GM19397 (cell line): ENCODE measurements at regions not wholly inside any gene's neighbourhood (a gene's known extent, or its start where the extent isn't known, plus 50 kb on each side); places are given as distances from the start of the nearest gene placed in this dataset.

Experiments used
- ATAC-seq: cut with Tn5 transposase; IDR thresholded peaks from one replicate; pipeline ENCODE4 v1.9.1; 2021; ENCODE audit warnings: mild to moderate bottlenecking, moderate library complexity; ENCODE audit not compliant: unreplicated experiment

DNA sequence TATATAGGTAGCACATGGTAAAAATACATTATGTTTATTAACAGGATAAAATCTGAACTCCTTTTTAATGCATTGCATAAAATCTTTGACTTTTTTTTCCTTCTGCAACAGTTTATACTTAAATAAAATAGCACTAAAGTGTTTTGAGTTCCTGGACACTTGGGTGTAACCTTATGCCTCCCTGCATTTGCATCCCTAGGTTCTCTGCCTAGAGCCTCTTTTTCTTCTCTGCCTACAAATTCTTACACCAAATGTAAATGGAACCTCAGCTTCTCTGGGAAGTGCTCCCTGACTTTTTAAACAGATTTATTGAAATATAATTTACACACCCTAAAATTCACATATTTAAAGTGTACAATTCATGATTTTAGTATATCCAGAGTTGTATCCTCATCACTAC lies 1017.6 kb downstream of the CNTNAP5 start:
- no peak for ATAC-seq

DNA sequence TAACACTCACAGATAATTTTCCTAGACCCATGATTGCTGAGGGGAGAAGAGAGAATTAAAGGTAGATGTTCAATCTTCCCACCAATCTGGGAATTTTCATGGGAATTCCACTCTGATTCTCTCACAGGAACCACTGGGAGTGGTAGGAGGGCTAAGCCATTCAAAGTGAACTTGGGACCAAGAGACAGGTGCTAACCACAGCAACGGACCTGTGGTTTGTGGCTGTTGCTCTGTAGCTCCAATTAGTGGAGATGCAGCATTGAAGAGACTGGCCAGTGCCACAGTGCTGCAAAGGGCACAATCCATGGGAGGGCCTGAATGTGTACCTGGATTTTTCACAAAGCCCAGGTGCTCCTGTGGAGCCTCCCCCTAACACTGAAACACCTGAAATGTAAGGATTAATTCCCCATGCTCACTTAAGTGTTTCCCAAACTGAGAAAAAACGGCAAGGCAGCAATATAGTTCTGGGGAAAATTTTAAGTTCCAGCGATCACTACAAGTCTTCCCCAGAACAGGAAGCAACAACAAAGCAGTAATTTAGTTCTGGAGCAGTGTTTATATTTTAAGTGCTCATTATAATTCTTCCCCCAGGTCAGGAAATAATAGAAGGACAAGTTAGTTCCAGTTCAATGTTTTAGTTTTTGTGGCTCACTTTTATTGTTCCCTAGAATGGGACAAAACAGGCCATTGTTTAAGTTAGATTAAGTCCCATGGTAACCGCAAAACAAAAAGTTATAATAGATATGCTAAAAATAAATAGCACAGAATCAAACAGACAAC lies 1045.8 kb downstream of the CNTNAP5 start:
- no peak for ATAC-seq

DNA sequence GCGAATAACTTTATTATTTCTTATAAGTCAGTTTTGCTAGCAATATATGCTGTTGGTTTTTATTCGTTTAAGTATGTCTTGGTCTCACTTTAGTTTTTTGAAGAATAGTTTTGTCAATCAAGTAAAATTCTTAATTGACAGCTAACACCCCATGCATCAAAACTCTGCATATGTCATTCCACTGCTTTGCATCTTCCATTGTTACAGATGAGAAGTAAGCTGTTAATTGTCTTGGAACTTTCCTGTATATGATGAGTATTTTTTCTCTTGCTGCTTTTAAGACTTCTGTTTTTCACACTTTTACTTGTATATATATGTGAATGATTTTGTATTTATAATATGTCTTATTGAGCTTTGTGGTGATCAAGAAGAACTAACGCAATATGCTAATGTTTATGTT lies 1048.4 kb downstream of the CNTNAP5 start:
- ATAC-seq = no peak

DNA sequence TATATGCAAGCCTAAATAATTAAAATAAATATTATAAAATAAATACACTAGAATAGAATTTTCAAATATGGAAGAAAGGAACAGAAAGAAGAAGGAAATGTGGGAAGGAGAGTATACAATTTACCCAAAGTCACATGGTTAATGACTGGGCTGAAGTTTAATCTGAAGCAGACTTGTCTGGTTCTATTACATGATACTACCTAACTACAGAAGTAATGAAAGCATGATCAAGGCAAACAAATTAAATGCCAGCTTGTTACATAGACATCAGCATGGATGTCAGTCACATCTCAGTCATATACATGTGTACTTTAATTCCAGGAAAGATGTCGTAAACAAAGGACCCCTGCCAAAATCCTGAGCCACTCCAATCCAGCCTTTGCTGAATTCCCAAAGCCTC lies 1060.8 kb downstream of the CNTNAP5 start:
- ATAC-seq = no peak

DNA sequence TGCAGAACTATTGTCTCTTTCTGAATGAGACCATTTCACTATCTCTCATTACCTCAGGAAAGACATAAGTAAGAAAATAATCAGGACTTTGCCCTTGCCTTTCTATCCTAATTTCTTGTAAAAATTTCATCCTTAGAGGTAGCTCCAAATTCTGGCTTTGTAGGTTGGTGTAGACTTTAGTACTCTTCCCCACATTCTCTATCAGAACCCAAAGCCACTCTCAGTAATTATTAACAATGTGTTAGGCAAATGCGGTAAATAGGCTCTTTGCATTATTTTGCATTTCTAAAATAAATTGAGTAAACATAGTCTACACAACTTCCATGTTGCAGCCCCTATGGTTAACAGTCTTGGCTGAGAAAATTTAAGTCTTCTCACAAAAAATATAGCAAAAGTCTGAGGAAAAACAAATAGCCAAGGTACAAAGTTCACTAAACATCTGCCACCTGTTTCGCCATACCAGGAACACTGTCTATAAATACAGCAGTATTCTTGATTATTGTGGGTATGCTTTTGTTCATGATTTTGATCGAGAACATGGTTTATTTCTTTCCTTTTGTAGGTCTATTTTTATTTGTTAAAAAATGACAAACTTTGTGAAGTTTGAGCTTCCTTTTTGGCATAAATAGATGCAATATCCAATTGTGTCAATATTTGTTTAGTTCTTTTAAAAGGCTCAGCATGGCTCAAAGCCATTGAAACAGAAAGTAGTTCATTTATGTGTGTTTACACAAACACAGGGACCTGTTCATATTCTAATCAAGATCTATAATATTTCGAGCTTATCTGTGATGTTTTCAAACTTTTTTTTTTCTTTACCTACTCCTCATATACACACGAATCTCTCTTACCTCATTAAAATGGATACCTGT lies 1061.5 kb downstream of the CNTNAP5 start:
- no peak for ATAC-seq

DNA sequence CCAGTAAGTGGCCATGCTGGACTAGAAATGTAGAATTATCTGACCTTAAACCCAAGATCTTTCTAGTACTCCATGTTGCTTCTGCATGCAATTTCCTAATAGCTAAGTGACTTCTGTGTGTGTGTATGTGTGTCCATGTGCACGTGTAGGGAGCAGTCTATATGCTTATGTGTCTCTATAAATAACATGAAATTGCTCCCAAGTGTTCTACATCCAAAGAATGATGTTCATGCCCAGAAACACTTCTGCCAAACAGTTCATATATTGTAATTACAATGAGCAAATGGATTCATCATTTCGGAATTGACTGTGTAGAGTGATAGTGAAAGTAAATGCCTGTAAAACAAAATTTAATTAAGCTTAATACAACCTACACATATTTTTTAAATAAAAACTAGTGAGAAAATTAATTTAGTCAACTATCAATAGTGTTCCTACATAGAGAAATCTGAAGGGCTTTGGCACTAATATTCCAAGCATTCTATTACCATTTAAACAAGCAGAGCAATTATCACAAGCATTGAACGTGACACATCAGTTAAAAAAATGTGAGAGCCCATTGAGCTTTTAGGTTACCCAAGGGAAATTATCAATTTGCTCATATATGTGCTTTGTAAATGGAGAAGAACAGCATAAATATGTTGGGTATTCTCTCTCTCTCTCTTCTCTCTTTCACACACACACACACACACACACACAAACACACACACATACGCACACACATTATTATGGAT lies 1067.4 kb downstream of the CNTNAP5 start:
- no peak for ATAC-seq

DNA sequence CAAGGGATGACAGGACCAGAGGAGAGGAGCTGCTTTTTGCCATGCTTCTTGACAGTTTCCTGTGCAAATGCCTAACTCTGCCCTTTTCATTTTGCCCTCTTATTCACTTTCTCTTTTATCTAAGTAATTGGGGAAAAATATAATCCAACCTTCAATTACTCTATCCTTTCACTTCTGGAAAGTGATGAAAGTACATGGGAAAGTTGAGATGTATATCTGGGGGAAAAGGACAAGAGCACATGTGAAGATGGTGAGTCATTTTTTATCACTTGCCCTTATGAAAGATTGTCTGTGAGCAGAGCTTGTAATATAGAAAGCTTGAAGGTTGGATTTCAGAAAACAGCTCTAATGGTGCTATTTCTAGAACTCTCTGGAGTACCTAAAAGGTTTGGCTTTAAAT lies 1070.7 kb downstream of the CNTNAP5 start:
- ATAC-seq = no peak

DNA sequence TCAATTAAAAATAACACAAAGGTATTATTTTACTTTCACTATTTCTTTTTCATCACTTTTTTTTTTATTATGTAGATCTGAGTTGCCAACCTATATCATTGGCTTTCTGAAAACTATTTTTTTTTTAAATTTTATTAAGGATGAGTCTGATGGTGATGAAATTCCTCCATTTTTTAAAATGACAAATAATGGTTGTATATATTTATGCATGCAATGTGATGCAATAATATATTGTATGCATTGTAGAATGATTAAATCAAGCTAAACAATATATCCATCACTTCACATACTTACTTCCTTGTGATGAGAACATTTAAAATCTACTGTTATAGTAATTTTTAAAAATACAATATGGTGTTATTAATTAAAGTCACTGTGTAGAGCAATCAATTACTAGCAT lies 1081.6 kb downstream of the CNTNAP5 start:
- no peak for ATAC-seq

DNA sequence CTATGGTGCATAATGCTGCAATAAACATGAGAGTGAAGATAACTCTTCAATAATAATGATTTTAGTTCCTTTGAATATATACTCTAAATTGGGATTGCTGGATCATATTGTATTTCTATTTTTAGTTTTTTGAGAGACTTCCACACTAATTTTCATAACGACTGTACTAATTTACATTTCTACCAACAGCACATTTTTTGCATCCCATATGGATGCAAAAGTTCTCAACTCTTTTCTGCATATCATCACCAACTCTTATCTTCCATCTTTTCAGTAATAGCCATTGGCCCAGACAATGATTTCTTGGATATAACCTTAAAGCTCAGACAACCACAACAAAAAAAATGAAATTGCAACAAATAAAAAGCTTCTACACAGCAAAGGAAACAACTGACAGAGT lies 1082.4 kb downstream of the CNTNAP5 start:
- no peak for ATAC-seq

DNA sequence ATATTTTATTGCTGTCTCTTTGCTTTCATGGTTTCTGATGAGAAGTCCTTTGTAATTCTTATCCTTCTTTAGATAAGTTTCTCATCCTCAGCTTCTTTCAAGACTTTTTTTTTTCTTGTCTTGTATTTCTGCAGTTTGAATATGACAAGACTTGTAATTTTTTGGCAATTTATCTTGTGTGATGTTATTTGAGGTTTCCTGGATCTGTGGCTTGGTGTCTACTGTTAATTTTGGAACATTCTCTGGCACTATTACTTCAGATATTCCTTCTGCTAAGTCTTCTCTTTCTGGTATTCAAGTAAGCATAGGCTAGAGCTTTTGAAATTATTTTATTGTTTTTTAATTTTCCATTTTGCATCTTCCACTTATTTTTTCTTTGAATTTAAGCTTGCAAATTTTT lies 1083.2 kb downstream of the CNTNAP5 start:
- no peak for ATAC-seq

DNA sequence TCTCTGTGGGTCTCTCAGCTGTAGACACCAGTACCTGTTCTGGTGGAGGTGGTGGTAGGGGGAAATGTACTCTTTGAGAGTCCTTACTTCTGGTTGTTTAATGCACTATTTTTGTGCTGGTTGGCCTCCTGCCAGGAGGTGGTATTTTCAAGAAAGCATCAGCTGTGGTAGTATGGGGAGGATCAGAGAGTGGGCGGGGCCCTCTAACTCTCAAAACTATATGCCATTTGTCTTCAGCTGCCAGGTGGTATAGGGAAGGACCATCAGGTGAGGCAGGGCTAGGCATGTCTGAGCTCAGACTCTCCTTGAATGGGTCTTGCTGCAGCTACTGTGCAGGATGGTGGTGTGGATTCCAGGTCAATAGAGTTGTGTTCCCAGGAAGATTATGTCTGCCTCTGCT lies 1100.8 kb downstream of the CNTNAP5 start:
- no peak for ATAC-seq

DNA sequence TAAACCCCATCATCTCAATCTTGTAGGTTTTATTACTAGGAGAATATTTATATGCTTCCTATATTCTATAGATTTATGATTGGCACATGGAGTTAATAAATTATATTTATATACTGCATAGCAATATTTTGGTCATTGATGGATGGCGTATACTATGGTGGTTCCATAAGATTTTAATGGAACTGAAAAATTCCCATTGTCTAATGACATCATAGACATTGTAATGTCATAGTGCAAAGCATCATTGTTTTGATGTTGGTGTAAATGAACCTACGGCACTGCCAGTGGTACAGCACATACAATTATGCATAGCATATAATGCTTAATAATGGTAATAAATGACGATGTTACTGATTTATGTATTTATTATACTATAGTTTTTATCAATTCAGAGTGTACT lies 1135.9 kb downstream of the CNTNAP5 start:
- ATAC-seq = no peak

DNA sequence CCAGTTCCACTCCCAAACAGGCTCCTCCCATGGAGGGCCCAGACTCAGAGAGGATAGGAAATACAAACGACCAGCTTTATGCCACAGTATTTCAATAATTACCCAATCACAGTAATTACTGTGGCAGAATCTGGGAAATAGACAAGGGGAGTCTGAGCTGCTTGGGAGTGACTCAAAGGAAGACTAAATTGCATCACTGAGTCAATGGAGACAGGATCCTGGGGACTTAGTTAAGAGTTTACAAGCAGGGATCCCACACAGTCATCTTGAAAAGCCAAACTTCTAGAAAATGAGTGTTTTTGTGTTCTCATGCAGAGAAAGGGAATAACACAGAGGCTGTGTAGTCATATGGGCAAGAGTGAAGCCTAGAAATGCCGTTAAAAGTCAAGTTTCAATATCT lies 1142.1 kb downstream of the CNTNAP5 start:
- no peak for ATAC-seq

DNA sequence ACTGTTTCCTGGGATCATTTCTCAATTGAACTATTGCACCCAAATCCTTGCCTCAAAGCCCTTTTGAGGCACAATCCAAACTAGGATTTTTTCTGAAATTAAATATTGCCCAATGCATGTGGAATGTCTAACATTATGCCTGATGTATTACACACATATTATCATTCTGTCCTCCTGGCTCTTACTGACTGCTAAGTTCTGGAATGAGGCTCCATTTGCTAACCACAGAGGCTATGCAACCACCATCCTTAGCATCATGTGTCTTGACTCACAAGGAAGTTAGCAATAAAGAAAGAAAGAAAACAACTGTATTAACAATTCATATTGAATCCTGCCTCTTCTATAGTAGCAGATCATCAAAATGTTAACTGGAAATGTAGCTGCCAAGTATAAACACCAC lies 1142.7 kb downstream of the CNTNAP5 start:
- ATAC-seq = no peak

DNA sequence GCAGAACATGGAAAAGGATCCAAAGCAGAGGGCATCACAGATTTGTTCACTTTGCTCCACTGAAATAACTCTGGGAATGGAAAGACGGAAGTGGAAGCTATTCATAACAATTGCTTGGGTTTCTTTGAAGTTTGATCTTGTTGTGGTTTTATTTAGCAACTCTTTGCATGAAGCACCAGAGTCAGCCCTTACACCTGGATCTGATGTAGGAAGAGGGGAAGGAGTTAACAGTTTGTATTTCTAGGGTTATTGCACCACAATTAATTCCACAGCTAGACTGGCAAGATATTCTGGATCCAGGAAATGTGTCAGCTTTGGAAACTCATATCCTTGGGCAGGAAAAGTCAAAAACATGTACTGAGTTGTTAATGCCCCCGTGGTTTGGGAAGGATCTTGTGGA lies 1143.4 kb downstream of the CNTNAP5 start:
- no peak for ATAC-seq

DNA sequence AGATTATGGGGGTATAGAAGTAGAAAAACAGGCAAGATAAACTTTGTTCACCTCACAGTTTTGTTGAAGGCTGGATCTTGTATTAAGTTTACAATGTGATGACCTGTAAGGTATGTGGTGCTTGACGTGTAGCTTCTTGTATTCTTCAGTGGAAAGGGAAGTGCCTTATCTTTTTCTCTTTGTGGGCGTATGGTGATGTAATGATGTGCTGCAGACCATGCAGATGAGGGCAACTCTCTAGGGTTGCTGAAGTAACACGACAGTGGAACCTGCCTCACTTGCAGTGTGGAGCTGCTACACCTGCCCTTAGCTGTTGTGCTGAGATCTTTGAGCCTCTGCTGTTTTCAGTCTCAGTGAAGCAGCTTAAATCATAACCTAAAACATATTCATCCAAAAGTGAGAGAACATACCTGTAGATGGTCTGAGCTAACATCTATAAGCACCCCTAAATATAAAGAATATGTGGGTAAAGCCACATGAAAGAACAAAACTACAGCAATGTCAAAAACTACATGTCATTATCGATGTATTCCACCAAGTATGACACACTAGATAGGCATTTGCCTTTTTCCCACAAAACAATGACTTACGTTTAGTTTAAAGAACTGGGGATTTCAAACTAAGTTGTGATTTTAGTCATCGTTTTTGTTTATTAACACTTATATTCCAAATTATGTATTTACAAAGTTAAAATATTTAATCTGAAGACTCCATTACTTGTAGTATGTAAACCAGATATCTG lies 1144.1 kb downstream of the CNTNAP5 start:
- ATAC-seq = no peak

DNA sequence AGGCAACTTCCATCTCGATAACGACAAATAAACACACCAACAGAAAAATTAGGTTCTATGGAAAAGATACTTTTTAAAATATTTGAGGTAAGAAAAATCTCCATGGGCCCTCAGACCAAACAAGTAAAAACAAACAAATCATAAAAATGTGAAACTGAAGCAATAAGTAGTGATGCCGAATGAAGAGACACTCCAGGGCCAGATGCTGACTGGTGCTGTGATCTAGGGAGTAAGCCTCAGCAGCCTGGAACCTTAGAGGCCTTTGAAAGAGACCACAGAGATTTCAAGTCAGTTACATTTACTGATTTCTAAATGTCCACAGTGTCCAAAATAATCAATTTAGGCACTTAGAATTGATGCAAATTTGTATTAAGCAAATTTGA lies 1144.7 kb downstream of the CNTNAP5 start:
- no peak for ATAC-seq

DNA sequence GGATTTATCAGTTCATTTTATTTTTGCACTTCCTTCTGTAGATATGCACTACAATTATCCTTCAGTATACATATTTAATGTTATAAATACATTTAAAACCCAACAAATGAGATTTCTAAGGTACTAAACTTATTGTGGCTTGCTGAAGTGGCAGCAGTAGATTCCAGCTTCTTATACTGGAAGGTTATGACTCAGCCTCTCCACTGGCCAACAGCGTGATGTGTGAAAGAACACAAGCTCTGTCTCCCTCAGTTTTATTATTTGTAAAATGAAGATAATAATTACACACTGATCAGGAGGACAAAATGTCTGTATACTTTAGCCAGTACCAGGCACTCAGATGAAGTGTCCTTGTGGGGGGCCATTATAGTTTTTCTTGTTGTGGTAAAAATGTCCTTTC lies 1147.1 kb downstream of the CNTNAP5 start:
- ATAC-seq = no peak

DNA sequence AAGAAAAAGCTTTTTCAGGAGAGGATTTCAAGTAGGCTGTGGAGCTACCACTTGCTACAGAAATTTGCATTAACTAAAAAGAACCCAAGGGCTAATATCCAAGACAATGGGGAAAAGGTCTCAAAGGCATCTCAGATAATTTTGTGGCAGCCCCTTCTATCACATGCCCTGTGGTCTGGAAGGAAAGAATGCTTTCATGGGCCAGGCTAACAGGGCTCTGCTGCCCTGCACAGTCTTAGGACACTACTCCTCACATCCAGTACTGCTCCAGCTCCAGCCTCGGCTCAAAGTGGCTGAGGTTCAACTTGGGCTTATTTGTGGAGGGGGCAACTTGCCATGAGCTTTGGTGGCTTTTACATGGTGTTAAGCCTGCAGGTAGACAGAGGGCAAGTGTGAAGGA lies 1150.3 kb downstream of the CNTNAP5 start:
- ATAC-seq = no peak

DNA sequence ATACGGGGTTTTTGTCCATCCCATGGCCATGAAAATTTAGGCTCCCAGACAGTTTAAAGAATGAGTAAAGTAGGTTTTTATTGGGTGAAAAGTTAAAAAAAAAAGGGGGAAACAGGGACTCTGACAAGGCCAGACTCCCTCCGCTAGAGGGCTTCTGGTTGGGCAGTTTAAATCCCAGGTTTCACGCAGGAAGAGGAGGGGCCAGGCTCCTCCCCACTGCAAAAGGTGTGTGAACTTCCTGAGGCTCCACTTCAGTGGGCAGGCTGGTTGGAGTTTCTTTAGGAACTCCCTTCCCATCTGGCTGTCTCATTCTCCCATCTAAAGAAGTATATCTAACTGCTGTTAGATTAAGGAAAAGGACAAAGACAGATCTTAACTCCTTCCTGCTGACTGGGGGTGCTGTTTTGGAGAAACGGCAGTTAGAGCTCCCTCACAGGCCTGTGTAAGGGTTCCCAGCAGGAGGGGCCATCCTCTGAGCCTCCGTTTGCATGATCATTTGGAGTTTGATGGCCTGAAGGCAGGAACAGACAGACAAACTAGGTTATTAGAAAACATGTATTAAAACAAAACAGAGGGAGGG lies 1160.7 kb downstream of the CNTNAP5 start:
- ATAC-seq = no peak

DNA sequence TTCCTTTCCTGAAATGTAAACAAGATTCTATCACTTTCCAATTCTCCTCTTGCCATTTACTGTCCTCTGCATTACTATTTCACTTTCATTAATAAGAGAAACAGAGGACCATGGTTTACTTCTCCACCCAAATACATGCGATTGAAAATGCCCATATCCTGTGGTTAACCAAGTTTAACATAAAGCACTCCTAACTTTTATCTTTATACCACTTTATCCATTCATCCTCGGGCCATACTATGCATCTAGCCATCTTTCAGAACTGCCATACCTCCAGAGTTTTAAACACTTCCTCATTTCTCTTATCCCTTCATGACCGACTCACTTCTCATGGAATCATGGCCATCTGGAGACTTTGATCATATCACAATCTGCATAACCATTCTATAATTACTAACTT lies 1182.3 kb downstream of the CNTNAP5 start:
- ATAC-seq = no peak
